Nephron (organoid): ENCODE measurements at regions not wholly inside any gene's neighbourhood (a gene's known extent, or its start where the extent isn't known, plus 50 kb on each side); places are given as distances from the start of the nearest gene placed in this dataset.
"Not testable (repeated sequence)": the region's sequence is repeated elsewhere in the genome, so short reads cannot be mapped to it uniquely, and the experiment has no call there.

Experiments used
- H3K27ac Mint-ChIP-seq, 3 experiments: 2 replicates each; pipeline ENCODE4 v1.8.0; 2020; ENCODE audit warnings: mixed read lengths in 3 of 3, mild to moderate bottlenecking in 2 of 3, moderate library complexity in 1 of 3
- H3K27me3 Mint-ChIP-seq: 2 replicates; pipeline ENCODE4 v1.8.0; 2021; ENCODE audit warnings: low read depth, mild to moderate bottlenecking, moderate library complexity, mixed read lengths
- H3K36me3 Mint-ChIP-seq: 2 replicates; pipeline ENCODE4 v1.8.0; 2020; ENCODE audit warnings: low read depth, mixed read lengths
- H3K4me1 Mint-ChIP-seq: 2 replicates; pipeline ENCODE4 v1.8.0; 2020; ENCODE audit warnings: mixed read lengths
- H3K4me3 Mint-ChIP-seq, 3 experiments: 2 replicates each; pipeline ENCODE4 v1.8.0; 2020; ENCODE audit warnings: mild to moderate bottlenecking in 3 of 3, mixed read lengths in 3 of 3, moderate library complexity in 2 of 3
- H3K9me3 Mint-ChIP-seq: 2 replicates; pipeline ENCODE4 v1.8.0; 2020; ENCODE audit warnings: mixed read lengths
- CTCF ChIP-seq, 3 experiments: fragments of 200-600 bp; sonication (generic); IDR thresholded peaks; one replicate each; pipeline ENCODE4 v1.5.0; 2021; ENCODE audit warnings: antibody characterized with exemption in 3 of 3; ENCODE audit not compliant: unreplicated experiment in 3 of 3

- peaks cover 4% of the 10 kb centered on the region for H3K27me3 Mint-ChIP-seq
- no peak for TF ChIP-seq CTCF (IDR thresholded peaks at IDR 0.05; ENCODE audit: unreplicated experiment in 3 of 3)
- peaks cover 7% of the 10 kb centered on the region for H3K9me3 Mint-ChIP-seq
- peaks cover 4% of the 10 kb centered on the region for H3K4me1 Mint-ChIP-seq
- peaks cover 4% of the 10 kb centered on the region for H3K36me3 Mint-ChIP-seq
- no peak overlapping the region for H3K4me3 Mint-ChIP-seq
- no peak overlapping the region for H3K27ac Mint-ChIP-seq
Measured at GRCh38 chr2:55776479-55776878, 82.8 kb upstream of the PNPT1 start.

GRCh38 chr2:55775828-55776227 lies 82.2 kb upstream of the PNPT1 start:
- no peak for TF ChIP-seq CTCF (IDR thresholded peaks at IDR 0.05; ENCODE audit: unreplicated experiment in 3 of 3)
- peaks cover 7% of the 10 kb centered on the region for H3K9me3 Mint-ChIP-seq
- no peak overlapping the region for H3K27ac Mint-ChIP-seq
- no peak overlapping the region for H3K4me3 Mint-ChIP-seq
- H3K27me3 Mint-ChIP-seq, result peaks cover 4% of the 10 kb centered on the region
- H3K36me3 Mint-ChIP-seq, result peaks cover 4% of the 10 kb centered on the region
- H3K4me1 Mint-ChIP-seq, result peaks cover 4% of the 10 kb centered on the region

GRCh38 chr2:55773651-55774050 lies 80.0 kb upstream of the PNPT1 start:
- H3K4me1 Mint-ChIP-seq, H3K9me3 Mint-ChIP-seq, H3K4me3 Mint-ChIP-seq: not testable (repeated sequence)

GRCh38 chr2:55772109-55772980 lies 78.7 kb upstream of the PNPT1 start:
- Mint-ChIP-seq H3K9me3 (peaks cover 7% of the 10 kb centered on the region), H3K4me1 (peaks cover 4% of the 10 kb centered on the region), H3K27ac (no peak overlapping the region), H3K4me3 (no peak overlapping the region), H3K36me3 (peaks cover 4% of the 10 kb centered on the region), H3K27me3 (peaks cover 4% of the 10 kb centered on the region)
- no peak for TF ChIP-seq CTCF (IDR thresholded peaks at IDR 0.05; ENCODE audit: unreplicated experiment in 3 of 3)

More at GRCh38 chr2:55773651-55774050, 80.0 kb upstream of the PNPT1 start:
- not testable (repeated sequence) for H3K36me3 Mint-ChIP-seq, H3K27ac Mint-ChIP-seq, H3K27me3 Mint-ChIP-seq

- peaks cover 4% of the 10 kb centered on the region for H3K36me3 Mint-ChIP-seq
- no peak overlapping the region for H3K27ac Mint-ChIP-seq
- peaks cover 4% of the 10 kb centered on the region for H3K4me1 Mint-ChIP-seq
- H3K9me3 Mint-ChIP-seq, result peaks cover 7% of the 10 kb centered on the region
- peak; percentile 63 to 91 (median 73) for TF ChIP-seq CTCF (IDR thresholded peaks at IDR 0.05; ENCODE audit: unreplicated experiment in 3 of 3)
- H3K27me3 Mint-ChIP-seq, result peaks cover 4% of the 10 kb centered on the region
- no peak overlapping the region for H3K4me3 Mint-ChIP-seq
Measured at GRCh38 chr2:55771612-55772011, 78.0 kb upstream of the PNPT1 start.

DNA sequence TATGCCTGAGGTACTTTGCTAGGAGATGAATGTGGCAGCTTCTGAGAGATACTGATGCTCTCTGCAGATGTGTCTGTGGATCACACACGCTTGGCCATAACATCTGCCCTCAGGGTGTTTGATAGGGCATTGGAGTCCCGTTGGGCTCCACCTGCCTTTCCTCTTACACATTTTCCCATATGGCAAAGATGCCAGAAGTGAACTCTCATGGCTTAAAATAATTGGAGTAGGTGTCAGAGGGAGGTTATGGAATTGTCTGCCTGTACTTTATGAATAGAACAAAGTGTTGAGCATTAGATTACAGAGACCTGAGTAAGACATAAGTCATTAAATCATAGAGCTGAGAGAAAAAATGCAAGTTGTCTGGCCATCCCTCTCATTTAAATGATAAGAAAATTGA lies 75.3 kb upstream of the PNPT1 start:
- Mint-ChIP-seq H3K9me3 (peaks cover 2% of the 10 kb centered on the region), H3K36me3 (no peaks in the 10 kb centered on the region), H3K4me3 (no peak overlapping the region), H3K27me3 (no peaks in the 10 kb centered on the region), H3K27ac (no peak overlapping the region), H3K4me1 (peaks cover 4% of the 10 kb centered on the region)
- no peak for TF ChIP-seq CTCF (IDR thresholded peaks at IDR 0.05; ENCODE audit: unreplicated experiment in 3 of 3)
